ENCODE measurements at regions not wholly inside any gene's neighbourhood (a gene's known extent, or its start where the extent isn't known, plus 50 kb on each side); places are given as distances from the start of the nearest gene placed in this dataset.

DNA sequence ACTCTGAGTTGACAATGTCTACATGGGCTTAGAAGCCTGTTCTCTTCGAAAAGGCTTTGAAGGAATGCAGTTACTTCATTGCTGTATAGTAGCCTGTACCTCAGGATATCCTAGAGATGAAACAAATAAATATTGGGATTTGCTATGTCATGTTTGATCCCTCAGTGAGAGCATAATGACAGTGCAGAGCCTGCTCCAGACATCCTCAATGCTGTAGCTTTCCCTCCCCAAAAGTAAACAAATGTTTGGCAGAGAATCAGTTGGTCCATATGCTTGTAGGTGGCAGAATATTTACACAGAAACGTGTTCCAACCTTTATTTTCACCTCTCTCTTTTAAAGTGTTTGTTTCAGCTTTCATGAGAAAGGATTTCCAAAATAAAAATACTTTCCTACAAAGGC is 515.3 kb upstream of the SGCG start:
- Histone ChIP-seq H3K4me2 (ENCODE audit: low read length) (no peak overlapping the region), H3K36me3 (ENCODE audit: low read depth, low read length) (no peaks in the 10 kb centered on the region), H3K9ac (ENCODE audit: low read length) (no peak overlapping the region), H3K9me2 (replicated peaks; ENCODE audit: low read length) (no peaks in the 10 kb centered on the region), H3K79me2 (ENCODE audit: low read length) (no peaks in the 10 kb centered on the region), H2AFZ (ENCODE audit: low read length) (no peak overlapping the region), H3F3A (ENCODE audit: low read length, unreplicated experiment) (no peaks in the 10 kb centered on the region), H3K4me1 (ENCODE audit: insufficient read depth, low read length) (no peaks in the 10 kb centered on the region), H3K27ac (ENCODE audit: low read length) (no peak overlapping the region), H3K27me3 (ENCODE audit: low read length) (no peaks in the 10 kb centered on the region), H3K9me3 (ENCODE audit: low read length) (no peaks in the 10 kb centered on the region), H4K20me1 (ENCODE audit: low read length) (no peaks in the 10 kb centered on the region), H3K4me3 (ENCODE audit: low read length) (no peak overlapping the region)
- BruUV-seq (replicated peaks), result no TSS peak
- ATAC-seq (no peak), DNase-seq (peak; percentile 4)
- TF ChIP-seq EZH2phosphoT487 (IDR thresholded peaks at IDR 0.05; ENCODE audit: borderline replicate concordance, low read length), result no peak
- TF ChIP-seq CTCF (conservative IDR thresholded peaks at IDR 0.05; ENCODE audit: low read depth, low read length), result no peak
- TF ChIP-seq EZH2 (IDR thresholded peaks at IDR 0.05; ENCODE audit: low read length, unreplicated experiment), result no peak
- POLR2A ChIA-PET (ENCODE audit: unreplicated experiment), result no interaction called here
- CTCF ChIA-PET, result no interaction called here
- intact Hi-C loops (cut with micrococcal nuclease), result no loop called here

- no peak for TF ChIP-seq CTCF (conservative IDR thresholded peaks at IDR 0.05; ENCODE audit: low read depth, low read length)
- no peak for TF ChIP-seq EZH2 (IDR thresholded peaks at IDR 0.05; ENCODE audit: low read length, unreplicated experiment)
- no peak for TF ChIP-seq EZH2phosphoT487 (IDR thresholded peaks at IDR 0.05; ENCODE audit: borderline replicate concordance, low read length)
- BruUV-seq (replicated peaks), result no TSS peak
Observed at GRCh38 chr13:22690756-22691155, 490.0 kb upstream of the SGCG start.

GRCh38 chr13:22693691-22694090 is 487.1 kb upstream of the SGCG start:
- H3K27ac ChIP-seq (ENCODE audit: low read length), result no peak overlapping the region
- no peak overlapping the region for H3K9ac ChIP-seq (ENCODE audit: low read length)
- H2AFZ ChIP-seq (ENCODE audit: low read length), result no peak overlapping the region
- BruUV-seq (replicated peaks), result no TSS peak
- no peaks in the 10 kb centered on the region for H3K79me2 ChIP-seq (ENCODE audit: low read length)
- no peak overlapping the region for H3K4me2 ChIP-seq (ENCODE audit: low read length)
- no peaks in the 10 kb centered on the region for H3F3A ChIP-seq (ENCODE audit: low read length, unreplicated experiment)
- DNase-seq, result no peak
- no peaks in the 10 kb centered on the region for H3K36me3 ChIP-seq (ENCODE audit: low read depth, low read length)
- no peaks in the 10 kb centered on the region for H3K27me3 ChIP-seq (ENCODE audit: low read length)
- H4K20me1 ChIP-seq (ENCODE audit: low read length), result no peaks in the 10 kb centered on the region
- no peaks in the 10 kb centered on the region for H3K9me2 ChIP-seq (replicated peaks; ENCODE audit: low read length)
- ChIA-PET POLR2A (ENCODE audit: unreplicated experiment) (no interaction called here), CTCF (no interaction called here)
- TF ChIP-seq CTCF (conservative IDR thresholded peaks at IDR 0.05; ENCODE audit: low read depth, low read length), result no peak
- TF ChIP-seq EZH2 (IDR thresholded peaks at IDR 0.05; ENCODE audit: low read length, unreplicated experiment), result no peak
- no peak for TF ChIP-seq EZH2phosphoT487 (IDR thresholded peaks at IDR 0.05; ENCODE audit: borderline replicate concordance, low read length)
- H3K9me3 ChIP-seq (ENCODE audit: low read length), result peaks cover 4% of the 10 kb centered on the region; the same call in 1 of the 2 replicates
- ATAC-seq, result no peak
- intact Hi-C loops (cut with micrococcal nuclease), result no loop called here
- no peak overlapping the region for H3K4me3 ChIP-seq (ENCODE audit: low read length)
- H3K4me1 ChIP-seq (ENCODE audit: insufficient read depth, low read length), result no peaks in the 10 kb centered on the region

More at GRCh38 chr13:22690756-22691155, 490.0 kb upstream of the SGCG start:
- H3K79me2 ChIP-seq (ENCODE audit: low read length), result no peaks in the 10 kb centered on the region
- ATAC-seq (no peak), DNase-seq (no peak)
- no peak overlapping the region for H3K9ac ChIP-seq (ENCODE audit: low read length)
- ChIA-PET POLR2A (ENCODE audit: unreplicated experiment) (no interaction called here), CTCF (no interaction called here)
- H3K4me2 ChIP-seq (ENCODE audit: low read length), result no peak overlapping the region
- H3K4me3 ChIP-seq (ENCODE audit: low read length), result no peak overlapping the region
- H3K27ac ChIP-seq (ENCODE audit: low read length), result no peak overlapping the region
- no peaks in the 10 kb centered on the region for H3K36me3 ChIP-seq (ENCODE audit: low read depth, low read length)
- no peaks in the 10 kb centered on the region for H3K27me3 ChIP-seq (ENCODE audit: low read length)
- no peaks in the 10 kb centered on the region for H3K9me2 ChIP-seq (replicated peaks; ENCODE audit: low read length)
- H3K9me3 ChIP-seq (ENCODE audit: low read length), result peaks cover 9% of the 10 kb centered on the region; the same call in 1 of the 2 replicates
- H3K4me1 ChIP-seq (ENCODE audit: insufficient read depth, low read length), result no peaks in the 10 kb centered on the region
- no peak overlapping the region for H2AFZ ChIP-seq (ENCODE audit: low read length)
- H3F3A ChIP-seq (ENCODE audit: low read length, unreplicated experiment), result no peaks in the 10 kb centered on the region
- H4K20me1 ChIP-seq (ENCODE audit: low read length), result no peaks in the 10 kb centered on the region
- intact Hi-C loops (cut with micrococcal nuclease), result no loop called here
